Hepatocyte (in vitro differentiated cells): ENCODE measurements at regions not wholly inside any gene's neighbourhood (a gene's known extent, or its start where the extent isn't known, plus 50 kb on each side); places are given as distances from the start of the nearest gene placed in this dataset.

ENCODE experiments used
- DNase-seq: peaks from one replicate; pipeline ENCODE4 v3.0.0-alpha.2; 2016; ENCODE audit warnings: low spot score
- H2AFZ ChIP-seq: fragments of 200-600 bp; sonication (generic); 2 replicates; pipeline ENCODE4 v1.6.0; 2016; ENCODE audit warnings: antibody characterized with exemption, mild to moderate bottlenecking
- H3K27ac ChIP-seq: fragments of 200-600 bp; sonication (generic); 2 replicates; pipeline ENCODE4 v1.5.1; 2016; ENCODE audit warnings: mild to moderate bottlenecking
- H3K27me3 ChIP-seq: fragments of 200-600 bp; sonication (generic); 2 replicates; pipeline ENCODE4 v1.6.1; 2016
- H3K36me3 ChIP-seq: fragments of 200-600 bp; sonication (generic); replicated peaks from 2 replicates; pipeline ENCODE4 v1.5.1; 2016; ENCODE audit warnings: low read depth; ENCODE audit not compliant: insufficient read depth
- H3K4me1 ChIP-seq: fragments of 200-600 bp; sonication (generic); 2 replicates; pipeline ENCODE4 v1.5.1; 2016; ENCODE audit warnings: mild to moderate bottlenecking, moderate library complexity; ENCODE audit not compliant: insufficient read depth
- H3K4me2 ChIP-seq: fragments of 200-600 bp; sonication (generic); 2 replicates; pipeline ENCODE4 v1.6.0; 2016
- H3K4me3 ChIP-seq: fragments of 200-600 bp; sonication (generic); 2 replicates; pipeline ENCODE4 v1.5.1; 2016; ENCODE audit warnings: mild to moderate bottlenecking
- H3K79me2 ChIP-seq: fragments of 200-600 bp; sonication (generic); 2 replicates; pipeline ENCODE4 v1.6.0; 2017; ENCODE audit warnings: mild to moderate bottlenecking
- H3K9me2 ChIP-seq: fragments of 200-600 bp; sonication (generic); replicated peaks from 2 replicates; pipeline ENCODE4 v1.6.0; 2017; ENCODE audit warnings: mild to moderate bottlenecking; ENCODE audit not compliant: insufficient read depth
- H3K9me3 ChIP-seq: fragments of 200-600 bp; sonication (generic); 2 replicates; pipeline ENCODE4 v1.5.1; 2016; ENCODE audit warnings: low read depth, mild to moderate bottlenecking
- H4K20me1 ChIP-seq: fragments of 200-600 bp; sonication (generic); 2 replicates; pipeline ENCODE4 v1.6.0; 2016; ENCODE audit warnings: mild to moderate bottlenecking; ENCODE audit not compliant: insufficient read depth, poor library complexity, severe bottlenecking
- CTCF ChIP-seq: fragments of 200-600 bp; sonication (generic); IDR thresholded peaks from 2 replicates; pipeline ENCODE4 v1.5.1; 2016; ENCODE audit warnings: antibody characterized with exemption, mild to moderate bottlenecking; ENCODE audit not compliant: poor library complexity
- EZH2 ChIP-seq: fragments of 200-600 bp; sonication (generic); IDR thresholded peaks from 2 replicates; pipeline ENCODE4 v1.6.1; 2016; ENCODE audit warnings: antibody characterized with exemption, mild to moderate bottlenecking, borderline replicate concordance
- EZH2phosphoT487 ChIP-seq: fragments of 200-600 bp; sonication (generic); IDR thresholded peaks from one replicate; pipeline ENCODE4 v1.6.1; 2018; ENCODE audit warnings: antibody characterized with exemption, mild to moderate bottlenecking, low read depth, moderate library complexity; ENCODE audit not compliant: unreplicated experiment, severe bottlenecking
- WGBS: methylation state at CpG from one replicate; pipeline ENCODE4 v1.1.6; 2016; ENCODE audit warnings: low lambda C conversion rate; ENCODE audit errors: missing lambda C conversion rate; 5-methylcytosine and 5-hydroxymethylcytosine counted together

- no peak for DNase-seq
- Histone ChIP-seq H3K36me3 (no peaks in the 10 kb centered on the region), H4K20me1 (no peaks in the 10 kb centered on the region), H3K4me3 (no peak overlapping the region), H2AFZ (no peak overlapping the region), H3K27ac (no peak overlapping the region), H3K27me3 (no peaks in the 10 kb centered on the region), H3K4me2 (no peak overlapping the region), H3K4me1 (no peaks in the 10 kb centered on the region), H3K9me2 (no peaks in the 10 kb centered on the region), H3K79me2 (no peaks in the 10 kb centered on the region), H3K9me3 (no peaks in the 10 kb centered on the region)
- WGBS, result 87% methylated on average over 2 of the region's 2 CpGs
- TF ChIP-seq CTCF (no peak), EZH2 (no peak), EZH2phosphoT487 (no peak)
Observed at GRCh38 chr4:38547052-38547451, 116.9 kb upstream of the KLF3 start.

- Histone ChIP-seq H3K9me3 (no peaks in the 10 kb centered on the region), H3K4me2 (no peak overlapping the region), H3K9me2 (no peaks in the 10 kb centered on the region), H3K27me3 (no peaks in the 10 kb centered on the region), H4K20me1 (no peaks in the 10 kb centered on the region), H3K36me3 (no peaks in the 10 kb centered on the region), H3K4me3 (no peak overlapping the region), H2AFZ (no peak overlapping the region), H3K27ac (no peak overlapping the region), H3K79me2 (no peaks in the 10 kb centered on the region), H3K4me1 (no peaks in the 10 kb centered on the region)
- TF ChIP-seq CTCF (no peak), EZH2 (no peak), EZH2phosphoT487 (no peak)
- no peak for DNase-seq
- WGBS, result 94% methylated on average over 3 of the region's 3 CpGs
Observed at GRCh38 chr4:38548256-38548655, 115.7 kb upstream of the KLF3 start.

GRCh38 chr4:38559374-38559773 lies 104.6 kb upstream of the KLF3 start:
- no peak for DNase-seq
- Histone ChIP-seq H3K4me2 (no peak overlapping the region), H3K4me3 (no peak overlapping the region), H3K9me3 (peaks cover 3% of the 10 kb centered on the region), H3K79me2 (no peaks in the 10 kb centered on the region), H4K20me1 (no peaks in the 10 kb centered on the region), H3K9me2 (no peaks in the 10 kb centered on the region), H2AFZ (no peak overlapping the region), H3K36me3 (no peaks in the 10 kb centered on the region), H3K27ac (no peak overlapping the region), H3K4me1 (no peaks in the 10 kb centered on the region), H3K27me3 (no peaks in the 10 kb centered on the region)
- WGBS, result 90% methylated on average over 6 of the region's 6 CpGs
- no peak for TF ChIP-seq EZH2
- no peak for TF ChIP-seq EZH2phosphoT487
- no peak for TF ChIP-seq CTCF

- WGBS, result 90% methylated on average over 6 of the region's 6 CpGs
- no peak for DNase-seq
- TF ChIP-seq EZH2phosphoT487 (no peak), EZH2 (no peak), CTCF (no peak)
Observed at GRCh38 chr4:38560340-38560739, 103.7 kb upstream of the KLF3 start.

More at GRCh38 chr4:38560340-38560739, 103.7 kb upstream of the KLF3 start:
- Histone ChIP-seq H3K27ac (no peak overlapping the region), H3K4me3 (no peak overlapping the region), H3K27me3 (no peaks in the 10 kb centered on the region), H2AFZ (no peak overlapping the region), H3K4me2 (no peak overlapping the region), H3K9me2 (no peaks in the 10 kb centered on the region), H3K36me3 (no peaks in the 10 kb centered on the region), H4K20me1 (no peaks in the 10 kb centered on the region), H3K4me1 (peaks cover 4% of the 10 kb centered on the region), H3K9me3 (peaks cover 3% of the 10 kb centered on the region), H3K79me2 (no peaks in the 10 kb centered on the region)
